HCT116 (cell line): ENCODE measurements at regions not wholly inside any gene's neighbourhood (a gene's known extent, or its start where the extent isn't known, plus 50 kb on each side); places are given as distances from the start of the nearest gene placed in this dataset.

Source experiments
- ATAC-seq: fragments of 200-7000 bp; cut with Tn5 transposase; 2 replicates; pipeline ENCODE4 v1.9.1; 2020; ENCODE audit warnings: mild to moderate bottlenecking, moderate library complexity
- BruUV-seq: library from RNA; stranded (reverse); fragments of 400-500 nt; replicated peaks from 2 replicates; lab custom pipeline; 2021; lab: Mats Ljungman, UMichigan
- CTCF ChIA-PET: fragments of 300-600 bp; sonication (Branson Sonifier 250); formaldehyde crosslinking; loops from one replicate; lab custom pipeline; 2021; ENCODE audit warnings: antibody characterized with exemption; lab: Charles Lee
- POLR2A ChIA-PET: fragments of 300-600, 350-600 bp; sonication (Branson Sonifier 250); formaldehyde crosslinking; loops from one replicate; lab custom pipeline; 2021; ENCODE audit warnings: antibody characterized with exemption; lab: Charles Lee
- RAD21 ChIA-PET, 2 experiments: fragments of 300-600 bp; sonication (Branson Sonifier 250); formaldehyde crosslinking; loops; one replicate each; lab custom pipeline; 2023; ENCODE audit warnings: low total read pairs in 2 of 2; ENCODE audit not compliant: uncharacterized antibody in 2 of 2, unreplicated experiment in 2 of 2, low non-redundant PET in 1 of 2; lab: Charles Lee
- DNase-seq: peaks from one replicate; pipeline ENCODE4 v3.0.0-alpha.2; 2010; ENCODE audit warnings: low read depth, low spot score
- H2AFZ ChIP-seq: fragments of 200-600 bp; shearing (Covaris generic), sonication (generic); 2 replicates; pipeline ENCODE4 v1.6.1; 2017; ENCODE audit warnings: low read depth, mixed run types, mixed read lengths, antibody characterized with exemption, low read length; ENCODE audit not compliant: poor library complexity, severe bottlenecking
- H3K27ac ChIP-seq: 2 replicates; pipeline ENCODE4 v1.5.1; 2012; ENCODE audit warnings: low read depth, low read length
- H3K27me3 ChIP-seq: fragments of 200-600 bp; sonication (generic); 2 replicates; pipeline ENCODE4 v1.6.1; 2016; ENCODE audit warnings: mixed run types, low read length, mixed read lengths; ENCODE audit not compliant: insufficient read depth
- H3K36me3 ChIP-seq, 2 experiments: fragments of 200-500 bp in 1 of 2; fragments of 200-600 bp in 1 of 2; sonication (Bioruptor generic) in 1 of 2; sonication (generic) in 1 of 2; 2 replicates each; pipeline versions ENCODE4 v1.5.1 to v1.6.1; 2014 to 2016; ENCODE audit warnings: low read length in 2 of 2, inconsistent platforms in 1 of 2, mixed read lengths in 1 of 2, mixed run types in 1 of 2; ENCODE audit not compliant: insufficient read depth in 2 of 2, control insufficient read depth in 1 of 2
- H3K4me1 ChIP-seq, 2 experiments: fragments of 200-600 bp in 1 of 2; sonication (generic) in 1 of 2; 2 replicates each; pipeline versions ENCODE4 v1.5.1 to v1.6.1; 2012 to 2017; ENCODE audit warnings: low read length in 2 of 2, inconsistent platforms in 1 of 2, mild to moderate bottlenecking in 1 of 2, mixed read lengths in 1 of 2, mixed run types in 1 of 2, moderate library complexity in 1 of 2; ENCODE audit not compliant: insufficient read depth in 2 of 2, control insufficient read depth in 1 of 2
- H3K4me2 ChIP-seq: fragments of 200-600 bp; sonication (generic); 2 replicates; pipeline ENCODE4 v1.6.1; 2017; ENCODE audit warnings: mixed run types, low read length, mixed read lengths
- H3K4me3 ChIP-seq, 2 experiments: fragments of 200-600 bp in 1 of 2; sonication (generic) in 1 of 2; replicated peaks in 1 of 2; 2 replicates each; pipeline ENCODE4 v1.5.1; 2011 to 2016; ENCODE audit warnings: low read length in 2 of 2, control low read depth in 1 of 2, low read depth in 1 of 2, mild to moderate bottlenecking in 1 of 2, mixed read lengths in 1 of 2, mixed run types in 1 of 2
- H3K79me2 ChIP-seq: fragments of 200-600 bp; sonication (generic); 2 replicates; pipeline ENCODE4 v1.6.1; 2017; ENCODE audit warnings: mild to moderate bottlenecking, mixed run types, low read length, moderate library complexity, mixed read lengths; ENCODE audit not compliant: insufficient read depth
- H3K9ac ChIP-seq: fragments of 200-600 bp; sonication (generic); 2 replicates; pipeline ENCODE4 v1.6.1; 2016; ENCODE audit warnings: low read length, mixed read lengths
- H3K9me2 ChIP-seq: fragments of 200-600 bp; sonication (generic), shearing (Covaris generic); 2 replicates; pipeline ENCODE4 v1.6.1; 2017; ENCODE audit warnings: mixed run types, mild to moderate bottlenecking, moderate library complexity; ENCODE audit not compliant: insufficient read depth
- H3K9me3 ChIP-seq, 2 experiments: fragments of 200-500 bp in 1 of 2; fragments of 200-600 bp in 1 of 2; sonication (Bioruptor generic) in 1 of 2; sonication (generic) in 1 of 2; 2 replicates each; pipeline ENCODE4 v1.6.1; 2014 to 2017; ENCODE audit warnings: low read length in 2 of 2, mixed read lengths in 2 of 2, inconsistent platforms in 1 of 2, low read depth in 1 of 2, mild to moderate bottlenecking in 1 of 2, mixed run types in 1 of 2, moderate library complexity in 1 of 2; ENCODE audit not compliant: control insufficient read depth in 1 of 2, insufficient read depth in 1 of 2
- H4K20me1 ChIP-seq: fragments of 200-600 bp; sonication (generic), shearing (Covaris generic); 2 replicates; pipeline ENCODE4 v1.6.1; 2017; ENCODE audit warnings: mixed run types, mild to moderate bottlenecking, moderate library complexity; ENCODE audit not compliant: insufficient read depth
- ATF3 ChIP-seq: IDR thresholded peaks from 2 replicates; pipeline ENCODE4 v1.6.1; 2012
- CBX3 ChIP-seq: IDR thresholded peaks from 2 replicates; pipeline ENCODE4 v1.6.1; 2012; ENCODE audit warnings: low read depth
- EGR1 ChIP-seq: IDR thresholded peaks from 2 replicates; pipeline ENCODE4 v1.6.1; 2012; ENCODE audit warnings: low read depth
- EZH2phosphoT487 ChIP-seq: fragments of 200-600 bp; IDR thresholded peaks from 2 replicates; pipeline ENCODE4 v1.6.1; 2018; ENCODE audit warnings: antibody characterized with exemption, borderline replicate concordance
- JUND ChIP-seq: IDR thresholded peaks from 2 replicates; pipeline ENCODE4 v1.6.1; 2012
- POLR2A ChIP-seq: IDR thresholded peaks from 2 replicates; pipeline ENCODE4 v1.7.0; 2011; ENCODE audit warnings: borderline replicate concordance; ENCODE audit not compliant: insufficient read depth, insufficient read length; ENCODE audit errors: extremely low read depth
- RAD21 ChIP-seq: IDR thresholded peaks from 2 replicates; pipeline ENCODE4 v1.6.1; 2012; ENCODE audit warnings: low read depth, mild to moderate bottlenecking
- SIN3A ChIP-seq: IDR thresholded peaks from 2 replicates; pipeline ENCODE4 v1.6.1; 2012; ENCODE audit warnings: low read depth
- SP1 ChIP-seq: IDR thresholded peaks from 2 replicates; pipeline ENCODE4 v1.6.1; 2012; ENCODE audit warnings: low read depth
- SRF ChIP-seq: IDR thresholded peaks from 2 replicates; pipeline ENCODE4 v1.6.1; 2012; ENCODE audit warnings: low read depth
- TCF7L2 ChIP-seq: IDR thresholded peaks from 2 replicates; pipeline ENCODE4 v1.7.0; 2011; ENCODE audit warnings: borderline replicate concordance, inconsistent platforms; ENCODE audit not compliant: insufficient read depth, insufficient read length; ENCODE audit errors: extremely low read depth
- ZNF274 ChIP-seq: fragments of 200-500 bp; sonication (Bioruptor generic); IDR thresholded peaks from 2 replicates; pipeline ENCODE4 v1.6.1; 2014; ENCODE audit warnings: mild to moderate bottlenecking, low read depth, low read length, inconsistent platforms
- intact Hi-C: fragments of 100-400 bp; cut with micrococcal nuclease; formaldehyde crosslinking; loops from 2 replicates; pipeline ENCODE4 v1.10.0; 2022
- TF ChIP-seq, protein P1 (sequence below): IDR thresholded peaks from 2 replicates; pipeline ENCODE4 v1.6.1; 2011; ENCODE audit warnings: mild to moderate bottlenecking, low read length, moderate library complexity; ENCODE audit not compliant: insufficient replicate concordance; ENCODE audit errors: extremely low read depth
- TF ChIP-seq, protein P2 (sequence below): IDR thresholded peaks from 2 replicates; pipeline ENCODE4 v1.6.1; 2012; ENCODE audit warnings: low read depth

- TF ChIP-seq, protein P1, sequence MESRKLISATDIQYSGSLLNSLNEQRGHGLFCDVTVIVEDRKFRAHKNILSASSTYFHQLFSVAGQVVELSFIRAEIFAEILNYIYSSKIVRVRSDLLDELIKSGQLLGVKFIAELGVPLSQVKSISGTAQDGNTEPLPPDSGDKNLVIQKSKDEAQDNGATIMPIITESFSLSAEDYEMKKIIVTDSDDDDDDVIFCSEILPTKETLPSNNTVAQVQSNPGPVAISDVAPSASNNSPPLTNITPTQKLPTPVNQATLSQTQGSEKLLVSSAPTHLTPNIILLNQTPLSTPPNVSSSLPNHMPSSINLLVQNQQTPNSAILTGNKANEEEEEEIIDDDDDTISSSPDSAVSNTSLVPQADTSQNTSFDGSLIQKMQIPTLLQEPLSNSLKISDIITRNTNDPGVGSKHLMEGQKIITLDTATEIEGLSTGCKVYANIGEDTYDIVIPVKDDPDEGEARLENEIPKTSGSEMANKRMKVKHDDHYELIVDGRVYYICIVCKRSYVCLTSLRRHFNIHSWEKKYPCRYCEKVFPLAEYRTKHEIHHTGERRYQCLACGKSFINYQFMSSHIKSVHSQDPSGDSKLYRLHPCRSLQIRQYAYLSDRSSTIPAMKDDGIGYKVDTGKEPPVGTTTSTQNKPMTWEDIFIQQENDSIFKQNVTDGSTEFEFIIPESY, result no peak
- no peak for TF ChIP-seq ZNF274
- no peak for TF ChIP-seq EZH2phosphoT487
These were observed 260.8 kb downstream of the QDPR start (continued) for GRCh38 chr4:17251101-17251500.

DNA sequence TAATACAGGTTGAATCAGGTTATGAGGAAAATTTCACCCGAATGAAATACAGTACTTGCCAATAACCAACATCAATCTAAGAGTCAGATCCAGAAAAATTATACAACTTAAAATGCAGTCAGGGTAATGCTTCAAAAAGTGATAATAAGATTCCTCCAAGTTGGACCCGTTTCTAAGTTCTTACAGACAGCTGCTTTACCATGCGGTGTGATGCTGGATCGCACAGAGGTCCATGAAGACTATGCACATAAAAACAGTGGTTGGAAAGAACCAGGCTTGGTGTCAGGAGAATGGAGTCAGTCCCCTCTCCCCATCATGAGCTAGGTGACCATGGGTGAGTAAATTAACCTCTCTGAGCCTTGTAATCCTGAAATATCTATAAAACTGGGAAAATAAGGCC lies 261.3 kb downstream of the QDPR start:
- H3K9me2 ChIP-seq, result no peaks in the 10 kb centered on the region
- no peaks in the 10 kb centered on the region for H3K4me1 ChIP-seq
- no peaks in the 10 kb centered on the region for H3K36me3 ChIP-seq
- no peak overlapping the region for H3K27ac ChIP-seq
- H3K4me2 ChIP-seq, result no peak overlapping the region
- no peak overlapping the region for H3K4me3 ChIP-seq
- H3K79me2 ChIP-seq, result no peaks in the 10 kb centered on the region
- ChIA-PET POLR2A (no interaction called here), RAD21 (no interaction called here), CTCF (no interaction called here)
- no peaks in the 10 kb centered on the region for H3K9me3 ChIP-seq
- DNase-seq, result no peak
- H3K27me3 ChIP-seq, result peaks cover 47% of the 10 kb centered on the region; the same call in 1 of the 2 replicates
- H2AFZ ChIP-seq, result no peak overlapping the region
- H4K20me1 ChIP-seq, result no peaks in the 10 kb centered on the region
- TF ChIP-seq TCF7L2 (no peak), SIN3A (no peak), CBX3 (no peak), ZNF274 (no peak), EGR1 (no peak), RAD21 (no peak), POLR2A (no peak), SRF (no peak), JUND (no peak), SP1 (no peak), ATF3 (no peak)
- TF ChIP-seq, protein P2, sequence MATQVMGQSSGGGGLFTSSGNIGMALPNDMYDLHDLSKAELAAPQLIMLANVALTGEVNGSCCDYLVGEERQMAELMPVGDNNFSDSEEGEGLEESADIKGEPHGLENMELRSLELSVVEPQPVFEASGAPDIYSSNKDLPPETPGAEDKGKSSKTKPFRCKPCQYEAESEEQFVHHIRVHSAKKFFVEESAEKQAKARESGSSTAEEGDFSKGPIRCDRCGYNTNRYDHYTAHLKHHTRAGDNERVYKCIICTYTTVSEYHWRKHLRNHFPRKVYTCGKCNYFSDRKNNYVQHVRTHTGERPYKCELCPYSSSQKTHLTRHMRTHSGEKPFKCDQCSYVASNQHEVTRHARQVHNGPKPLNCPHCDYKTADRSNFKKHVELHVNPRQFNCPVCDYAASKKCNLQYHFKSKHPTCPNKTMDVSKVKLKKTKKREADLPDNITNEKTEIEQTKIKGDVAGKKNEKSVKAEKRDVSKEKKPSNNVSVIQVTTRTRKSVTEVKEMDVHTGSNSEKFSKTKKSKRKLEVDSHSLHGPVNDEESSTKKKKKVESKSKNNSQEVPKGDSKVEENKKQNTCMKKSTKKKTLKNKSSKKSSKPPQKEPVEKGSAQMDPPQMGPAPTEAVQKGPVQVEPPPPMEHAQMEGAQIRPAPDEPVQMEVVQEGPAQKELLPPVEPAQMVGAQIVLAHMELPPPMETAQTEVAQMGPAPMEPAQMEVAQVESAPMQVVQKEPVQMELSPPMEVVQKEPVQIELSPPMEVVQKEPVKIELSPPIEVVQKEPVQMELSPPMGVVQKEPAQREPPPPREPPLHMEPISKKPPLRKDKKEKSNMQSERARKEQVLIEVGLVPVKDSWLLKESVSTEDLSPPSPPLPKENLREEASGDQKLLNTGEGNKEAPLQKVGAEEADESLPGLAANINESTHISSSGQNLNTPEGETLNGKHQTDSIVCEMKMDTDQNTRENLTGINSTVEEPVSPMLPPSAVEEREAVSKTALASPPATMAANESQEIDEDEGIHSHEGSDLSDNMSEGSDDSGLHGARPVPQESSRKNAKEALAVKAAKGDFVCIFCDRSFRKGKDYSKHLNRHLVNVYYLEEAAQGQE, result no peak
- TF ChIP-seq, all 23 proteins: peak for 0
- ATAC-seq, result no peak
- H3K9ac ChIP-seq, result no peak overlapping the region
- no TSS peak for BruUV-seq
- intact Hi-C loops, result no loop called here
